SK-N-SH treated with all-trans-retinoic acid at 6 μM for 48 hours (cell line): ENCODE measurements at regions not wholly inside any gene's neighbourhood (a gene's known extent, or its start where the extent isn't known, plus 50 kb on each side); places are given as distances from the start of the nearest gene placed in this dataset.

ENCODE experiments used
- ARNTL ChIP-seq: fragments of 450-650 bp; formaldehyde crosslinking; IDR thresholded peaks from 2 replicates; pipeline ENCODE4 v1.5.0; 2020; ENCODE audit warnings: low read depth, mild to moderate bottlenecking, moderate library complexity, borderline replicate concordance
- CSDC2 ChIP-seq: fragments of 250-450 bp; sonication (Bioruptor Pico); IDR thresholded peaks from 2 replicates; pipeline ENCODE4 v1.5.0; 2020; ENCODE audit warnings: mild to moderate bottlenecking, moderate library complexity
- ESRRG ChIP-seq: fragments of 250-450 bp; sonication (Bioruptor Pico); IDR thresholded peaks from 2 replicates; pipeline ENCODE4 v1.6.1; 2021; ENCODE audit warnings: mild to moderate bottlenecking
- GLIS3 ChIP-seq: fragments of 250-450 bp; sonication (Bioruptor Pico); IDR thresholded peaks from 2 replicates; pipeline ENCODE4 v1.5.0; 2020; ENCODE audit warnings: mild to moderate bottlenecking, moderate library complexity
- PPARA ChIP-seq: fragments of 250-450 bp; sonication (Bioruptor Pico); IDR thresholded peaks from 2 replicates; pipeline ENCODE4 v1.5.0; 2020; ENCODE audit warnings: mild to moderate bottlenecking, borderline replicate concordance
- RARB ChIP-seq: fragments of 250-450 bp; sonication (Bioruptor Pico); IDR thresholded peaks from 2 replicates; pipeline ENCODE4 v1.8.0; 2021; ENCODE audit warnings: mild to moderate bottlenecking, moderate library complexity
- TOX ChIP-seq: fragments of 250-450 bp; sonication (Bioruptor Pico); IDR thresholded peaks from 2 replicates; pipeline ENCODE4 v1.8.0; 2021; ENCODE audit warnings: mild to moderate bottlenecking, moderate library complexity, borderline replicate concordance
- TSHZ2 ChIP-seq: fragments of 250-450 bp; sonication (Bioruptor Pico); IDR thresholded peaks from 2 replicates; pipeline ENCODE4 v1.5.0; 2020; ENCODE audit warnings: mild to moderate bottlenecking, moderate library complexity
- ZNF8 ChIP-seq: fragments of 450-650 bp; formaldehyde crosslinking; IDR thresholded peaks from 2 replicates; pipeline ENCODE4 v1.5.0; 2020; ENCODE audit warnings: mild to moderate bottlenecking, moderate library complexity
- TF ChIP-seq, protein P1 (sequence below): fragments of 250-450 bp; sonication (Bioruptor Pico); IDR thresholded peaks from 2 replicates; pipeline ENCODE4 v1.5.1; 2020; ENCODE audit warnings: low read depth, mild to moderate bottlenecking, moderate library complexity
- TF ChIP-seq, protein P2 (sequence below): fragments of 250-450 bp; sonication (Bioruptor Pico); IDR thresholded peaks from 2 replicates; pipeline ENCODE4 v1.8.0; 2021; ENCODE audit warnings: low read depth, mild to moderate bottlenecking, moderate library complexity, borderline replicate concordance
- TF ChIP-seq, protein P3 (sequence below): fragments of 250-450 bp; sonication (Bioruptor Pico); IDR thresholded peaks from 2 replicates; pipeline ENCODE4 v1.8.0; 2020; ENCODE audit warnings: mild to moderate bottlenecking, moderate library complexity, borderline replicate concordance

DNA sequence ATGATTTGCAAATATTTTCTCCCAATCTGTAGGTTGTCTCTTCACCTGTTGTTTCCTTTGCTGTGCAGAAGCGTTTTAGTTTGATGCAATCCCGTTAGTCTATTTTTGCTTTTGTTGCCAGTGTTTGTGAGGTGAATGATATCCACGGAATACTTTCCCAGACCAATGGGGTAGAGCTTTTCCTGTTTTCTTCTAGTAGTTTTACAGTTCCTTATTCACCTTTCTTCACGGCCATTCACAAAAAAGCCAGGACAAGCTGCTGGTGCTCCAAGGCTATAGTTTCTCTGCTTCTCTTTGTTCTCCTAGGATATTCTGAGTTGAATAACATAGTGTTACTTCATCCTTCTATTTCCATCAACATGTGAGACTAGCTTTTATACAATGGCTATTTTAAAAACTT lies 98.7 kb downstream of the UTP18 start:
- TF ChIP-seq TOX (CRISPR knock-in tag) (no peak), PPARA (no peak), TSHZ2 (CRISPR knock-in tag) (no peak), CSDC2 (CRISPR knock-in tag) (no peak), RARB (CRISPR knock-in tag) (no peak), ARNTL (CRISPR knock-in tag) (no peak), ZNF8 (CRISPR knock-in tag) (no peak), GLIS3 (CRISPR knock-in tag) (no peak), ESRRG (CRISPR knock-in tag) (no peak)
- TF ChIP-seq, protein P1, sequence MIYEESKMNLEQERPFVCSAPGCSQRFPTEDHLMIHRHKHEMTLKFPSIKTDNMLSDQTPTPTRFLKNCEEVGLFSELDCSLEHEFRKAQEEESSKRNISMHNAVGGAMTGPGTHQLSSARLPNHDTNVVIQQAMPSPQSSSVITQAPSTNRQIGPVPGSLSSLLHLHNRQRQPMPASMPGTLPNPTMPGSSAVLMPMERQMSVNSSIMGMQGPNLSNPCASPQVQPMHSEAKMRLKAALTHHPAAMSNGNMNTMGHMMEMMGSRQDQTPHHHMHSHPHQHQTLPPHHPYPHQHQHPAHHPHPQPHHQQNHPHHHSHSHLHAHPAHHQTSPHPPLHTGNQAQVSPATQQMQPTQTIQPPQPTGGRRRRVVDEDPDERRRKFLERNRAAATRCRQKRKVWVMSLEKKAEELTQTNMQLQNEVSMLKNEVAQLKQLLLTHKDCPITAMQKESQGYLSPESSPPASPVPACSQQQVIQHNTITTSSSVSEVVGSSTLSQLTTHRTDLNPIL = no peak
- TF ChIP-seq, protein P2, sequence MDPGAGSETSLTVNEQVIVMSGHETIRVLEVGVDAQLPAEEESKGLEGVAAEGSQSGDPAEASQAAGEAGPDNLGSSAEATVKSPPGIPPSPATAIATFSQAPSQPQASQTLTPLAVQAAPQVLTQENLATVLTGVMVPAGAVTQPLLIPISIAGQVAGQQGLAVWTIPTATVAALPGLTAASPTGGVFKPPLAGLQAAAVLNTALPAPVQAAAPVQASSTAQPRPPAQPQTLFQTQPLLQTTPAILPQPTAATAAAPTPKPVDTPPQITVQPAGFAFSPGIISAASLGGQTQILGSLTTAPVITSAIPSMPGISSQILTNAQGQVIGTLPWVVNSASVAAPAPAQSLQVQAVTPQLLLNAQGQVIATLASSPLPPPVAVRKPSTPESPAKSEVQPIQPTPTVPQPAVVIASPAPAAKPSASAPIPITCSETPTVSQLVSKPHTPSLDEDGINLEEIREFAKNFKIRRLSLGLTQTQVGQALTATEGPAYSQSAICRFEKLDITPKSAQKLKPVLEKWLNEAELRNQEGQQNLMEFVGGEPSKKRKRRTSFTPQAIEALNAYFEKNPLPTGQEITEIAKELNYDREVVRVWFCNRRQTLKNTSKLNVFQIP (CRISPR knock-in tag) = no peak
- TF ChIP-seq, protein P3, sequence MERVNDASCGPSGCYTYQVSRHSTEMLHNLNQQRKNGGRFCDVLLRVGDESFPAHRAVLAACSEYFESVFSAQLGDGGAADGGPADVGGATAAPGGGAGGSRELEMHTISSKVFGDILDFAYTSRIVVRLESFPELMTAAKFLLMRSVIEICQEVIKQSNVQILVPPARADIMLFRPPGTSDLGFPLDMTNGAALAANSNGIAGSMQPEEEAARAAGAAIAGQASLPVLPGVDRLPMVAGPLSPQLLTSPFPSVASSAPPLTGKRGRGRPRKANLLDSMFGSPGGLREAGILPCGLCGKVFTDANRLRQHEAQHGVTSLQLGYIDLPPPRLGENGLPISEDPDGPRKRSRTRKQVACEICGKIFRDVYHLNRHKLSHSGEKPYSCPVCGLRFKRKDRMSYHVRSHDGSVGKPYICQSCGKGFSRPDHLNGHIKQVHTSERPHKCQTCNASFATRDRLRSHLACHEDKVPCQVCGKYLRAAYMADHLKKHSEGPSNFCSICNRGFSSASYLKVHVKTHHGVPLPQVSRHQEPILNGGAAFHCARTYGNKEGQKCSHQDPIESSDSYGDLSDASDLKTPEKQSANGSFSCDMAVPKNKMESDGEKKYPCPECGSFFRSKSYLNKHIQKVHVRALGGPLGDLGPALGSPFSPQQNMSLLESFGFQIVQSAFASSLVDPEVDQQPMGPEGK (CRISPR knock-in tag) = no peak
